ENCODE measurements at regions not wholly inside any gene's neighbourhood (a gene's known extent, or its start where the extent isn't known, plus 50 kb on each side); places are given as distances from the start of the nearest gene placed in this dataset.

- TF ChIP-seq POLR2A (IDR thresholded peaks at IDR 0.05): no peak
- no peak for TF ChIP-seq CTCF (IDR thresholded peaks at IDR 0.05)
Observed at GRCh38 chr13:38223089-38223488, 126.6 kb upstream of the UFM1 start.
